HL-60 (cell line): ENCODE measurements at regions not wholly inside any gene's neighbourhood (a gene's known extent, or its start where the extent isn't known, plus 50 kb on each side); places are given as distances from the start of the nearest gene placed in this dataset.

ENCODE experiments used
- DNase-seq, 2 experiments: peaks; one replicate each; pipeline ENCODE4 v3.0.0-alpha.2; 2010 to 2020; ENCODE audit warnings: low read depth in 1 of 2, low spot score in 1 of 2
- H3K27ac ChIP-seq: fragments of 250-450 bp; sonication (Bioruptor Pico); replicated peaks from 2 replicates; pipeline ENCODE4 v1.5.1; 2020; ENCODE audit warnings: mild to moderate bottlenecking, moderate library complexity
- H3K27me3 ChIP-seq: fragments of 250-450 bp; sonication (Bioruptor Pico); 2 replicates; pipeline ENCODE4 v1.5.1; 2021; ENCODE audit warnings: mild to moderate bottlenecking, moderate library complexity; ENCODE audit not compliant: insufficient read depth, poor library complexity, severe bottlenecking
- H3K4me3 ChIP-seq: replicated peaks from 2 replicates; pipeline ENCODE4 v1.5.1; 2011; ENCODE audit warnings: mild to moderate bottlenecking, control low read depth, low read length; ENCODE audit not compliant: insufficient read depth
- CTCF ChIP-seq: IDR thresholded peaks from one replicate; pipeline ENCODE4 v1.5.1; 2011; ENCODE audit warnings: low read length, control low read depth, inconsistent platforms; ENCODE audit not compliant: insufficient read depth
- GABPA ChIP-seq: IDR thresholded peaks from 2 replicates; pipeline ENCODE4 v1.6.1; 2012; ENCODE audit warnings: low read depth
- POLR2AphosphoS5 ChIP-seq: IDR thresholded peaks from 2 replicates; pipeline ENCODE4 v1.6.1; 2012; ENCODE audit warnings: low read depth
- REST ChIP-seq: IDR thresholded peaks from 2 replicates; pipeline ENCODE4 v1.6.1; 2012; ENCODE audit warnings: low read depth; ENCODE audit not compliant: insufficient replicate concordance
- SPI1 ChIP-seq: IDR thresholded peaks from 2 replicates; pipeline ENCODE4 v1.6.1; 2012; ENCODE audit warnings: low read depth, mild to moderate bottlenecking, borderline replicate concordance

GRCh38 chr12:83808591-83808990, 1104.0 kb downstream of the SLC6A15 start:
- TF ChIP-seq CTCF = no peak
- no peak for TF ChIP-seq GABPA
- TF ChIP-seq POLR2AphosphoS5 = no peak
- TF ChIP-seq SPI1 = no peak
- no peak for TF ChIP-seq REST
- no peak for DNase-seq
- H3K4me3 ChIP-seq = no peak overlapping the region
- no peaks in the 10 kb centered on the region for H3K27me3 ChIP-seq
- H3K27ac ChIP-seq = no peak overlapping the region

GRCh38 chr12:83807871-83808270, 1104.7 kb downstream of the SLC6A15 start:
- no peak overlapping the region for H3K4me3 ChIP-seq
- no peak for DNase-seq
- TF ChIP-seq GABPA (no peak), POLR2AphosphoS5 (no peak)
- no peaks in the 10 kb centered on the region for H3K27me3 ChIP-seq
- H3K27ac ChIP-seq = no peak overlapping the region

- DNase-seq = no peak
- TF ChIP-seq SPI1 = no peak
- TF ChIP-seq GABPA = no peak
- TF ChIP-seq CTCF = no peak
- no peak for TF ChIP-seq REST
- TF ChIP-seq POLR2AphosphoS5 = no peak
These were observed 1106.7 kb downstream of the SLC6A15 start for GRCh38 chr12:83805873-83806272.

GRCh38 chr12:83805156-83805772, 1107.3 kb downstream of the SLC6A15 start:
- no peak for DNase-seq
- TF ChIP-seq REST (no peak), SPI1 (no peak), GABPA (no peak), POLR2AphosphoS5 (no peak), CTCF (no peak)
- no peak overlapping the region for H3K4me3 ChIP-seq
- no peaks in the 10 kb centered on the region for H3K27me3 ChIP-seq
- no peak overlapping the region for H3K27ac ChIP-seq

More at GRCh38 chr12:83805873-83806272, 1106.7 kb downstream of the SLC6A15 start:
- H3K27ac ChIP-seq = no peak overlapping the region
- no peaks in the 10 kb centered on the region for H3K27me3 ChIP-seq
- no peak overlapping the region for H3K4me3 ChIP-seq
